A673 (cell line): ENCODE measurements at regions not wholly inside any gene's neighbourhood (a gene's known extent, or its start where the extent isn't known, plus 50 kb on each side); places are given as distances from the start of the nearest gene placed in this dataset.

Source experiments
- EZH2 ChIP-seq: fragments of 200-600 bp; sonication (generic); IDR thresholded peaks from 2 replicates; pipeline ENCODE4 v1.6.1; 2017; ENCODE audit warnings: borderline replicate concordance, low read depth, mild to moderate bottlenecking, mixed read lengths, antibody characterized with exemption, low read length; ENCODE audit not compliant: poor library complexity, severe bottlenecking
- TF ChIP-seq, protein P1 (sequence below): fragments of 300-800, 200-600 bp; sonication (generic); conservative IDR thresholded peaks from 2 replicates; pipeline ENCODE4 v1.5.1; 2017; ENCODE audit warnings: low read depth, mild to moderate bottlenecking, antibody characterized with exemption, low read length, moderate library complexity, mixed read lengths

DNA sequence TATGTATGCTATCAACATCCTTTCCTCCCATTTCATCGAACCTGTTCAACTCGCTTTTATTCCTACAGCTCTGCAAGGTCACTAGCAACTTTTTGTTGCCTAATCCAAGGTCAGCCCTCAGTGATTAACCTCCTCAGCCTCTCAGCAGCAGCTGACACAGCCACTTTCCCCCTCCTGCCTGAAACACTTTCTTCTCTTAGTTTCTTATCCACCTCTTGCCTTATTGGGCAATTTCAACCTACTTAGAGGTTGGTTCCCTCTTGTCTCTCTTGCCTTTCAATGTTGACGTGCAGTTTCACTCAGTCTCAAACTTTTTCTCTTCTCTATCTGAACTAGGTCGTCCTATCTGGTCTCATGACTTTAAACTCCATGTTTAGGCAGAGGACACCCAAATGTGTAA lies 156.3 kb downstream of the C1orf94 start:
- TF ChIP-seq, protein P1, sequence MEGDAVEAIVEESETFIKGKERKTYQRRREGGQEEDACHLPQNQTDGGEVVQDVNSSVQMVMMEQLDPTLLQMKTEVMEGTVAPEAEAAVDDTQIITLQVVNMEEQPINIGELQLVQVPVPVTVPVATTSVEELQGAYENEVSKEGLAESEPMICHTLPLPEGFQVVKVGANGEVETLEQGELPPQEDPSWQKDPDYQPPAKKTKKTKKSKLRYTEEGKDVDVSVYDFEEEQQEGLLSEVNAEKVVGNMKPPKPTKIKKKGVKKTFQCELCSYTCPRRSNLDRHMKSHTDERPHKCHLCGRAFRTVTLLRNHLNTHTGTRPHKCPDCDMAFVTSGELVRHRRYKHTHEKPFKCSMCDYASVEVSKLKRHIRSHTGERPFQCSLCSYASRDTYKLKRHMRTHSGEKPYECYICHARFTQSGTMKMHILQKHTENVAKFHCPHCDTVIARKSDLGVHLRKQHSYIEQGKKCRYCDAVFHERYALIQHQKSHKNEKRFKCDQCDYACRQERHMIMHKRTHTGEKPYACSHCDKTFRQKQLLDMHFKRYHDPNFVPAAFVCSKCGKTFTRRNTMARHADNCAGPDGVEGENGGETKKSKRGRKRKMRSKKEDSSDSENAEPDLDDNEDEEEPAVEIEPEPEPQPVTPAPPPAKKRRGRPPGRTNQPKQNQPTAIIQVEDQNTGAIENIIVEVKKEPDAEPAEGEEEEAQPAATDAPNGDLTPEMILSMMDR, result no peak
- TF ChIP-seq EZH2, result no peak
